Duodenal mucosa (tissue), 2 donors: ENCODE measurements at regions not wholly inside any gene's neighbourhood (a gene's known extent, or its start where the extent isn't known, plus 50 kb on each side); places are given as distances from the start of the nearest gene placed in this dataset.

Source experiments
- H3K27ac ChIP-seq: one replicate; pipeline ENCODE4 v1.7.0; 2013; ENCODE audit warnings: low read depth, low read length
- H3K27me3 ChIP-seq, 2 donors: one replicate each; pipeline ENCODE4 v1.7.0; 2013; ENCODE audit warnings: low read length in 2 of 2, control low read depth in 1 of 2; ENCODE audit not compliant: insufficient read depth in 2 of 2, control insufficient read depth in 1 of 2
- H3K36me3 ChIP-seq, 2 donors: one replicate each; pipeline ENCODE4 v1.7.0; 2013; ENCODE audit warnings: low read length in 2 of 2, control low read depth in 1 of 2; ENCODE audit not compliant: insufficient read depth in 2 of 2, control insufficient read depth in 1 of 2
- H3K4me1 ChIP-seq, 2 donors: one replicate each; pipeline ENCODE4 v1.7.0; 2013; ENCODE audit warnings: low read length in 2 of 2, control low read depth in 1 of 2; ENCODE audit not compliant: insufficient read depth in 2 of 2, control insufficient read depth in 1 of 2
- H3K4me3 ChIP-seq, 2 donors: one replicate each; pipeline ENCODE4 v1.7.0; 2013; ENCODE audit warnings: low read length in 2 of 2, low read depth in 1 of 2
- H3K9ac ChIP-seq, 2 donors: one replicate each; pipeline ENCODE4 v1.7.0; 2013; ENCODE audit warnings: low read length in 2 of 2, low read depth in 1 of 2
- H3K9me3 ChIP-seq, 2 donors: one replicate each; pipeline ENCODE4 v1.7.0; 2013; ENCODE audit warnings: low read length in 2 of 2, control low read depth in 1 of 2; ENCODE audit not compliant: control insufficient read depth in 1 of 2

- no peaks in the 10 kb centered on the region for H3K36me3 ChIP-seq
- no peak overlapping the region for H3K4me3 ChIP-seq
- H3K9ac ChIP-seq = no peak overlapping the region
- peaks cover 8 to 10% of the 10 kb centered on the region in 2 donors for H3K27me3 ChIP-seq
- peaks cover 0 to 7% of the 10 kb centered on the region in 2 donors for H3K4me1 ChIP-seq
- H3K9me3 ChIP-seq = no peaks in the 10 kb centered on the region
- H3K27ac ChIP-seq = no peak overlapping the region
Measured at GRCh38 chr13:112134391-112135075, 67.6 kb downstream of the SOX1 start.

GRCh38 chr13:112136095-112136494 lies 69.1 kb downstream of the SOX1 start:
- H3K4me1 ChIP-seq = peaks cover 0 to 7% of the 10 kb centered on the region in 2 donors
- H3K27me3 ChIP-seq = peaks cover 8 to 10% of the 10 kb centered on the region in 2 donors
- H3K4me3 ChIP-seq = no peak overlapping the region
- no peak overlapping the region for H3K9ac ChIP-seq
- H3K36me3 ChIP-seq = no peaks in the 10 kb centered on the region
- no peak overlapping the region for H3K27ac ChIP-seq
- no peaks in the 10 kb centered on the region for H3K9me3 ChIP-seq

GRCh38 chr13:112137144-112137543 lies 70.2 kb downstream of the SOX1 start:
- Histone ChIP-seq H3K27me3 (peaks cover 8 to 10% of the 10 kb centered on the region in 2 donors), H3K27ac (no peak overlapping the region), H3K4me3 (no peak overlapping the region), H3K9me3 (no peaks in the 10 kb centered on the region), H3K36me3 (no peaks in the 10 kb centered on the region), H3K4me1 (peaks cover 0 to 7% of the 10 kb centered on the region in 2 donors), H3K9ac (no peak overlapping the region)

GRCh38 chr13:112140366-112140765 lies 73.4 kb downstream of the SOX1 start:
- H3K27me3 ChIP-seq = no peaks in the 10 kb centered on the region
- H3K9me3 ChIP-seq = no peaks in the 10 kb centered on the region

GRCh38 chr13:112141643-112142400 lies 74.9 kb downstream of the SOX1 start:
- Histone ChIP-seq H3K4me1 (no peaks in the 10 kb centered on the region), H3K36me3 (no peaks in the 10 kb centered on the region)

More at GRCh38 chr13:112140366-112140765, 73.4 kb downstream of the SOX1 start:
- Histone ChIP-seq H3K27ac (no peak overlapping the region), H3K36me3 (no peaks in the 10 kb centered on the region), H3K4me3 (no peak overlapping the region), H3K4me1 (no peaks in the 10 kb centered on the region), H3K9ac (no peak overlapping the region)

GRCh38 chr13:112142401-112142930 lies 75.5 kb downstream of the SOX1 start:
- H3K4me3 ChIP-seq = no peak overlapping the region
- H3K36me3 ChIP-seq = no peaks in the 10 kb centered on the region
- no peaks in the 10 kb centered on the region for H3K4me1 ChIP-seq
- no peak overlapping the region for H3K27ac ChIP-seq
- no peaks in the 10 kb centered on the region for H3K27me3 ChIP-seq
- no peak overlapping the region for H3K9ac ChIP-seq
- H3K9me3 ChIP-seq = no peaks in the 10 kb centered on the region

More at GRCh38 chr13:112141643-112142400, 74.9 kb downstream of the SOX1 start:
- Histone ChIP-seq H3K27ac (no peak overlapping the region), H3K27me3 (no peaks in the 10 kb centered on the region), H3K9ac (no peak overlapping the region), H3K4me3 (no peak overlapping the region), H3K9me3 (no peaks in the 10 kb centered on the region)

- Histone ChIP-seq H3K4me3 (no peak overlapping the region), H3K9ac (no peak overlapping the region), H3K27me3 (no peaks in the 10 kb centered on the region), H3K9me3 (no peaks in the 10 kb centered on the region), H3K36me3 (no peaks in the 10 kb centered on the region), H3K27ac (no peak overlapping the region), H3K4me1 (no peaks in the 10 kb centered on the region)
Measured at GRCh38 chr13:112143046-112143752, 76.2 kb downstream of the SOX1 start.

- Histone ChIP-seq H3K27me3 (no peaks in the 10 kb centered on the region), H3K9ac (no peak overlapping the region), H3K36me3 (no peaks in the 10 kb centered on the region), H3K4me3 (no peak overlapping the region), H3K4me1 (no peaks in the 10 kb centered on the region), H3K27ac (no peak overlapping the region), H3K9me3 (no peaks in the 10 kb centered on the region)
Measured at GRCh38 chr13:112143753-112144615, 77.0 kb downstream of the SOX1 start.

GRCh38 chr13:112144616-112145550 lies 77.9 kb downstream of the SOX1 start:
- no peak overlapping the region for H3K9ac ChIP-seq
- H3K27ac ChIP-seq = no peak overlapping the region
- no peaks in the 10 kb centered on the region for H3K27me3 ChIP-seq
- H3K4me3 ChIP-seq = no peak overlapping the region
- no peaks in the 10 kb centered on the region for H3K36me3 ChIP-seq
- H3K9me3 ChIP-seq = no peaks in the 10 kb centered on the region
- no peaks in the 10 kb centered on the region for H3K4me1 ChIP-seq
